Prostate gland (tissue), 2 donors: ENCODE measurements at regions not wholly inside any gene's neighbourhood (a gene's known extent, or its start where the extent isn't known, plus 50 kb on each side); places are given as distances from the start of the nearest gene placed in this dataset.

Experiments used
- CTCF ChIP-seq, 4 experiments: fragments of 200-600 bp in 2 of 4; fragments of 450-650 bp in 2 of 4; sonication (generic) in 2 of 4; IDR thresholded peaks; 1 replicate in 3 of 4; 2 replicates in 1 of 4; pipeline ENCODE4 v1.5.1; 2016 to 2019; ENCODE audit warnings: antibody characterized with exemption in 4 of 4, mild to moderate bottlenecking in 2 of 4, moderate library complexity in 2 of 4
- POLR2A ChIP-seq: fragments of 450-650 bp; IDR thresholded peaks from one replicate; pipeline ENCODE4 v1.6.1; 2016; ENCODE audit warnings: antibody characterized with exemption, mild to moderate bottlenecking
- POLR2AphosphoS5 ChIP-seq: sonication (generic); formaldehyde crosslinking; IDR thresholded peaks from one replicate; pipeline ENCODE4 v1.6.1; 2017; ENCODE audit warnings: antibody characterized with exemption

GRCh38 chr2:10241641-10242430 lies 60.9 kb upstream of the HPCAL1 start:
- TF ChIP-seq CTCF (IDR thresholded peaks at IDR 0.05): no peak
- TF ChIP-seq POLR2A: no peak
- TF ChIP-seq POLR2AphosphoS5: no peak
